Naive thymus-derived CD4-positive, alpha-beta T cell (primary cell): ENCODE measurements at regions not wholly inside any gene's neighbourhood (a gene's known extent, or its start where the extent isn't known, plus 50 kb on each side); places are given as distances from the start of the nearest gene placed in this dataset.

Experiments
- ATAC-seq: fragments of 150-1000 bp; cut with Tn5 transposase; 2 replicates; pipeline ENCODE4 v1.10.0; 2021; ENCODE audit warnings: mild to moderate bottlenecking, moderate library complexity
- CTCF ChIA-PET: fragments of 350-600 bp; sonication (Branson Sonifier 250); formaldehyde crosslinking; loops from one replicate; lab custom pipeline; 2021; ENCODE audit warnings: antibody characterized with exemption; lab: Charles Lee
- POLR2A ChIA-PET: fragments of 350-600 bp; sonication (Branson Sonifier 250); formaldehyde crosslinking; loops from one replicate; lab custom pipeline; 2021; ENCODE audit warnings: antibody characterized with exemption, inconsistent platforms; lab: Charles Lee
- DNase-seq, 9 donors: peaks; one replicate each; pipeline versions ENCODE4 v3.0.0 to v3.0.0-alpha.2; 2020 to 2022; ENCODE audit warnings: mixed read lengths in 1 of 9
- H3K27ac ChIP-seq: one replicate; pipeline ENCODE4 v1.7.0; 2013; ENCODE audit warnings: mild to moderate bottlenecking, low read depth, low read length, moderate library complexity
- H3K27me3 ChIP-seq, 2 donors: one replicate each; pipeline ENCODE4 v1.7.0; 2013; ENCODE audit warnings: low read length in 2 of 2, mild to moderate bottlenecking in 2 of 2, moderate library complexity in 2 of 2; ENCODE audit not compliant: control insufficient read depth in 2 of 2, insufficient read depth in 2 of 2
- H3K36me3 ChIP-seq, 3 experiments: 1 replicate in 2 of 3; 2 replicates in 1 of 3; pipeline ENCODE4 v1.7.0; 2013; ENCODE audit warnings: low read length in 3 of 3, mild to moderate bottlenecking in 3 of 3, moderate library complexity in 1 of 3; ENCODE audit not compliant: insufficient read depth in 3 of 3, control insufficient read depth in 2 of 3
- H3K4me1 ChIP-seq, 2 donors: one replicate each; pipeline ENCODE4 v1.7.0; 2013; ENCODE audit warnings: low read length in 2 of 2, mild to moderate bottlenecking in 2 of 2, moderate library complexity in 1 of 2; ENCODE audit not compliant: control insufficient read depth in 2 of 2, insufficient read depth in 2 of 2
- H3K4me3 ChIP-seq: 2 replicates; pipeline ENCODE4 v1.7.0; 2013; ENCODE audit warnings: mild to moderate bottlenecking, low read length
- H3K9me3 ChIP-seq, 3 experiments: 1 replicate in 2 of 3; 2 replicates in 1 of 3; pipeline ENCODE4 v1.7.0; 2013; ENCODE audit warnings: low read length in 3 of 3; ENCODE audit not compliant: control insufficient read depth in 2 of 3
- H3K27ac Mint-ChIP-seq, 9 donors: one replicate each; pipeline ENCODE4 v1.8.0; 2020 to 2022; ENCODE audit warnings: mixed read lengths in 9 of 9, mild to moderate bottlenecking in 8 of 9, moderate library complexity in 5 of 9, inconsistent platforms in 2 of 9
- H3K27me3 Mint-ChIP-seq, 5 donors: one replicate each; pipeline ENCODE4 v1.8.0; 2021 to 2022; ENCODE audit warnings: mixed read lengths in 5 of 5, mild to moderate bottlenecking in 1 of 5
- H3K36me3 Mint-ChIP-seq, 5 donors: one replicate each; pipeline ENCODE4 v1.8.0; 2020 to 2022; ENCODE audit warnings: mixed read lengths in 5 of 5, mild to moderate bottlenecking in 3 of 5, inconsistent platforms in 1 of 5
- H3K4me1 Mint-ChIP-seq, 7 donors: one replicate each; pipeline ENCODE4 v1.8.0; 2020 to 2022; ENCODE audit warnings: mixed read lengths in 7 of 7, mild to moderate bottlenecking in 3 of 7, inconsistent platforms in 1 of 7
- H3K4me3 Mint-ChIP-seq, 10 donors: one replicate each; pipeline ENCODE4 v1.8.0; 2020 to 2022; ENCODE audit warnings: mild to moderate bottlenecking in 10 of 10, mixed read lengths in 10 of 10, moderate library complexity in 6 of 10, inconsistent platforms in 2 of 10
- H3K9me3 Mint-ChIP-seq, 11 donors: one replicate each; pipeline ENCODE4 v1.8.0; 2020 to 2022; ENCODE audit warnings: mixed read lengths in 11 of 11, mild to moderate bottlenecking in 4 of 11, inconsistent platforms in 1 of 11, moderate library complexity in 1 of 11
- intact Hi-C, 2 donors: fragments of 100-400 bp; cut with micrococcal nuclease; formaldehyde crosslinking; loops; one replicate each; pipeline ENCODE4 v1.15.1; 2023

DNA sequence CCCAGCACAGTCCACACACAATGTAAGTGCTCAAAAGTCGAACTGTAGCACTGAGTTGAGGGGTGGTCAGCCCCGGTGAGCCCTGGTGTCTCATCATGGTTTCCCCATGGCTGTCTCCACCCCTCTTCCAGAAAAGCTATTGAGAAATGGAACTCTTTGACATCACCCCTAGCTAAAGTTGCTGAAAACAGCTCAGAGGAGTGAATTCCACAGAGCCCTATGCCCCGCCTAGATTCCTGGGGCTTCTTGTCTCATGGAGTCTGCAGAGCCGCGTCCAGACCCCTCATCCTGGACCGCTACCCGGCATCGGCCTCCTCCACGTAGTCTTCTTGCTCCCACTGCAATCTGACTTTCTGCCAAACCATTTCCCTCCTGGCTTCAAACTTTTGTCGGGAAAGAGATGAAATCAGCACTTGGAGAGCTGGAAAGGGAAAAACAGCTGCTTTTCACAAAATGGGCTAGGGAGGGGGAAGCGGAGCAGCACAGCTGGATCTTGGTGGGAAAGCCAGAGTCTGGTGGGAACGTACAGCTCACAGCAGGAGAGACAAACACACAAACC is 132.2 kb downstream of the SNX5 start:
- Histone ChIP-seq H3K4me1 (no peaks in the 10 kb centered on the region), H3K9me3 (no peaks in the 10 kb centered on the region), H3K27ac (no peak overlapping the region), H3K4me3 (no peak overlapping the region), H3K36me3 (no peaks in the 10 kb centered on the region), H3K27me3 (no peaks in the 10 kb centered on the region)
- H3K36me3 Mint-ChIP-seq = peaks cover 0 to 1% (median 0%) of the 10 kb centered on the region in 5 donors
- peaks cover 0 to 3% (median 0%) of the 10 kb centered on the region in 11 donors for H3K9me3 Mint-ChIP-seq
- intact Hi-C loops = no loop called here
- ChIA-PET CTCF (interaction anchor here (0.7 kb wide), 1 partner anchor 154 kb away, joined by 3 read pairs; the partner anchor contains the start of gene RRBP1), POLR2A (no interaction called here)
- no peak for ATAC-seq
- H3K4me1 Mint-ChIP-seq = peaks cover 0 to 2% (median 0%) of the 10 kb centered on the region in 7 donors
- H3K27ac Mint-ChIP-seq = no peak overlapping the region
- no peak overlapping the region for H3K4me3 Mint-ChIP-seq
- H3K27me3 Mint-ChIP-seq = peaks cover 0 to 5% (median 0%) of the 10 kb centered on the region in 5 donors
- DNase-seq = no peak

DNA sequence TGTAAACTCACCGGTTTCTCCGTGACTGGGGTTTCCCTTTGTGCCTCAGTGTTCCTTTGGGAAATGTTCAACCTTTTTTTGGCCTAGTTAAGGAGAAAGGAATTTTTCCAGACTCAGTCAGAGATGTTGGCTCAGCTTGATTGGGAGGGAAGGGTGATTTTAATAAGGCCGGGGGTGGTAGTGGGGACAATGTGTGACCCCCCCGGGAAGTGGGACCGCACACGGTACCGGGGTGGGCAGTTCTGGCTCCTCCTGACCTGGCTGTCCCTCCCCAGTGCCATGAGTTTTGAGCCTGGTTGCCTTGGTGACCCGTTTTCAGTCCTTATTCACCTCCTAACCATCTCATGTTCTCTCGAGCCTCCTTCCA is 132.7 kb downstream of the SNX5 start:
- no peak for ATAC-seq
- Histone ChIP-seq H3K4me1 (no peaks in the 10 kb centered on the region), H3K27me3 (no peaks in the 10 kb centered on the region), H3K4me3 (no peak overlapping the region), H3K36me3 (no peaks in the 10 kb centered on the region), H3K9me3 (no peaks in the 10 kb centered on the region), H3K27ac (no peak overlapping the region)
- Mint-ChIP-seq H3K27ac (no peak overlapping the region), H3K36me3 (no peaks in the 10 kb centered on the region), H3K27me3 (peaks cover 0 to 3% (median 0%) of the 10 kb centered on the region in 5 donors), H3K4me1 (peaks cover 0 to 2% (median 0%) of the 10 kb centered on the region in 7 donors), H3K4me3 (no peak overlapping the region), H3K9me3 (peaks cover 0 to 3% (median 0%) of the 10 kb centered on the region in 11 donors)
- ChIA-PET POLR2A (no interaction called here), CTCF (interaction anchor here (0.7 kb wide), 1 partner anchor 154 kb away, joined by 3 read pairs; the partner anchor contains the start of gene RRBP1)
- DNase-seq = no peak
- intact Hi-C loops = no loop called here

DNA sequence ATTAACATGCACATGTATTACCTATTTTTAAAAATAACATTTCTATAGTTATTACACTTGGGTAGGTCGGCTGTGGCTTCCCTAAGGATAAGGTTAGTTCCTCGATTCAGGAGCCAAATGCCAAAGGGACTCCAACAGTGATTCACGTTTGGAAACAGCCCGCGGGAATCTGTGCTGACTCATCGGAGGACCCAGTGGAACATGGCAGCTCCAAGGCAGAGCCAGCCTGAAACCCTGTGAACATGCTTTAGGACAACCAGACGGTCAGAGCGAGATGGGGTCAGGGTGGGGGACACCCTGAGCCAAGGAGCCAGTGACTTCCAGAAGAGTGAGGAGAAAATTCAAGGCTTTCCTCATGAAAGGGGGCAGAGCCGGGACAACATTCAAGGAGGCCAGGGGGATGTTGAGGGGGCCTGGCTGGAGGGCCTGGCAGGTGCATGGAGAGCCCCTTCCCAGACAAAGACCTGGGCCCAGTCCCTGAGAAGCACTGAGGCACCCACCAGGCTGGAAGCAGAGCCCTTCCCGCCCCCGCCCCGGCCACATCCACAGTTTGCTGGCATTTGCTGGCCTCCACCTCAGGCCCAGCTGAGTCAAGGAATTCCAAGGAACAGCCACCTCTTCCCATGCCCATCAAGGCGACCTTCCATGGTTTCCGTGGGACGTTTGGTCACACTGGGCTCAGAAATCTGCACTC is 133.2 kb downstream of the SNX5 start:
- POLR2A ChIA-PET = no interaction called here
- H3K36me3 Mint-ChIP-seq = no peaks in the 10 kb centered on the region
- intact Hi-C loops = no loop called here

DNA sequence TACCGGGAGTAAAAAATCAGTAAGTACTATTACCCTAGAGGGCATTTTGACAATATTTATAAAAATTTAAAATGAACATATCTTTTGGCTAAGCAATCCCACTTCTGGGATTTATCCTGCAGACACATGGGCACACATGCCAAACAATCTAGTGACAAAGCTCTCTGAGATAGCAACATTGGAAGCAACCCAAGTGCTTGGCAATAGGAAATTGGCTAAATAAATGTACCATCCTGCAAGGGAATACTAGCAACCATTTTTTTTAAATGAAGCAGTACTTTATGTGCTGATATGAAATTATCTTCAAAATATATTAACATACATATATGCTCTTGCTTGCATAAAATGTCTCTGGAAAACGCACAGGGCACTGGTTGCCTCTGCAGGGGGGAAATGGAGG is 133.8 kb downstream of the SNX5 start:
- ATAC-seq (no peak), DNase-seq (no peak)
- no peaks in the 10 kb centered on the region for H3K27me3 ChIP-seq
- intact Hi-C loops = no loop called here
- no peak overlapping the region for H3K27ac Mint-ChIP-seq
- H3K27me3 Mint-ChIP-seq = peaks cover 0 to 3% (median 0%) of the 10 kb centered on the region in 5 donors
- H3K9me3 ChIP-seq = no peaks in the 10 kb centered on the region
- no peaks in the 10 kb centered on the region for H3K4me1 ChIP-seq
- CTCF ChIA-PET = no interaction called here
- H3K4me1 Mint-ChIP-seq = peaks cover 0 to 2% (median 0%) of the 10 kb centered on the region in 7 donors
- H3K4me3 ChIP-seq = no peak overlapping the region
- peaks cover 0 to 1% (median 0%) of the 10 kb centered on the region in 11 donors for H3K9me3 Mint-ChIP-seq
- H3K36me3 ChIP-seq = no peaks in the 10 kb centered on the region
- H3K27ac ChIP-seq = no peak overlapping the region
- POLR2A ChIA-PET = no interaction called here
- no peaks in the 10 kb centered on the region for H3K36me3 Mint-ChIP-seq
- no peak overlapping the region for H3K4me3 Mint-ChIP-seq

More for the DNA sequence above, 133.2 kb downstream of the SNX5 start:
- H3K27me3 Mint-ChIP-seq = peaks cover 0 to 3% (median 0%) of the 10 kb centered on the region in 5 donors
- H3K4me1 ChIP-seq = no peaks in the 10 kb centered on the region
- CTCF ChIA-PET = no interaction called here
- DNase-seq (no peak), ATAC-seq (no peak)
- no peaks in the 10 kb centered on the region for H3K27me3 ChIP-seq
- no peak overlapping the region for H3K4me3 Mint-ChIP-seq
- peaks cover 0 to 2% (median 0%) of the 10 kb centered on the region in 7 donors for H3K4me1 Mint-ChIP-seq
- no peaks in the 10 kb centered on the region for H3K36me3 ChIP-seq
- no peaks in the 10 kb centered on the region for H3K9me3 ChIP-seq
- H3K27ac Mint-ChIP-seq = no peak overlapping the region
- H3K27ac ChIP-seq = no peak overlapping the region
- peaks cover 0 to 3% (median 0%) of the 10 kb centered on the region in 11 donors for H3K9me3 Mint-ChIP-seq
- H3K4me3 ChIP-seq = no peak overlapping the region

DNA sequence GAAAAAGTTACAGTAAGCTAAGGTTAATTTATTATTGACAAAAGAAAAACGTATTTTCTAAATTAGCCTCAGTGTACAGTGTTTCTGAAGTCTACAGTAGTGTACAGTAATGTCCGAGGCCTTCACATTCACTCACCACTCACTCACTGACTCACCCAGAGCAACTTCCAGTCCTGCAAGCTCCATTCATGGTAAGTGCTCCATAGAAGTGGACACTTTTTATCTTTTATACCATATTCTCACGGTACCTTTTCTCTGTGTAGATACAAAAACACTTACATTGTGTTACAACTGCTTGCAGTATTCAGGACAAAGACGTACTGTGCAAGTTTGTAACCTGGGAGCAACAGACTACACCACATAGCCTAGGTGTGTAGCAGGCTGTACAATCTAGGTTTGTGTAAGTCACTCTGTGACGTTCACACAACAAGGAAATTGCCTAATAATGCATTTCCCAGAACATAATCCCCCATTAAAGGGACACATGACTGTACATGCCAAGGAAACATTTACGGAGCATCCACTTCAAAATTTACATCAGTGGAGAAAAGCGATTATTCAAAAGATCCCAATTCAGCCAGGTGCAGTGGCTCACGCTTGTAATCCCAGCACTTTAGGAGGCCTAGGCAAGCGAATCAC is 133.4 kb downstream of the BANF2 start:
- DNase-seq (no peak), ATAC-seq (no peak)
- no peaks in the 10 kb centered on the region for H3K4me1 ChIP-seq
- no peak overlapping the region for H3K27ac Mint-ChIP-seq
- intact Hi-C loops = no loop called here
- no peaks in the 10 kb centered on the region for H3K4me1 Mint-ChIP-seq
- H3K27ac ChIP-seq = no peak overlapping the region
- H3K4me3 Mint-ChIP-seq = no peak overlapping the region
- H3K27me3 Mint-ChIP-seq = no peaks in the 10 kb centered on the region
- H3K36me3 Mint-ChIP-seq = no peaks in the 10 kb centered on the region
- H3K27me3 ChIP-seq = no peaks in the 10 kb centered on the region
- peaks cover 0 to 1% (median 0%) of the 10 kb centered on the region in 11 donors for H3K9me3 Mint-ChIP-seq
- ChIA-PET CTCF (interaction anchor here (0.7 kb wide), 1 partner anchor 15 kb away, joined by 6 read pairs; no protein-coding TSS in a partner anchor), POLR2A (no interaction called here)
- no peaks in the 10 kb centered on the region for H3K9me3 ChIP-seq
- no peaks in the 10 kb centered on the region for H3K36me3 ChIP-seq
- H3K4me3 ChIP-seq = no peak overlapping the region

DNA sequence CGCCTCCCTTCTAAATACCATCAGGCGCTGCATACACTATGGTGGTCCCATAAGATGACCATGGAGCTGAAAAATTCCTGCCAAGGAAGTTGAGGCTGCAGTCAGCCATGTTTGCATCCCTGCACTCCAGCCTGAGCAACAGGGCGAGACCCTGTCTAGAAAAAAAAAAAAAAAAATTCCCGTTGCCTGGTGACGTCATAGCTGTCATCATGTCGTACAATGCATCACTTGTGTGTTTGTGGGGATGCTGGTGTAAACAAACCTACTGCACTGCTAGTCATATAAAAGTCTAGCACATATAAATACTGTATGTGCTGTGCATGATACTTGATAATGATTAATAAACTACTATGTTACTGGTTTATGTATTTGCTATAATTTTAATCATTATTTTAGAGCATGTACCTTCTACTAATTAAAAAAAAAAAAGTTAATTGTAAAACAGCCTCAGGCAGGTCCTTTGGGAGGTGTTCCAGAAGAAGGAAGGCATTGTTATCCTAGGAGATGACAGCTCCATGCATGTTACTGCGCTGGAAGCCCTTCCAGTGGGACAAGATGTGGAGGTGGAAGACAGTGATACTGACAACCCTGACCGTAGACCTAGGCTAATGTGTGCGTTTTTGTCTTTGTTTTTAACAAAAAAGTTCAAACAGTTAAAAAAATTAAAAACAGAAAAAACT is 132.6 kb downstream of the BANF2 start:
- Mint-ChIP-seq H3K27ac (no peak overlapping the region), H3K4me1 (no peaks in the 10 kb centered on the region), H3K36me3 (no peaks in the 10 kb centered on the region), H3K4me3 (no peak overlapping the region), H3K9me3 (peaks cover 0 to 1% (median 0%) of the 10 kb centered on the region in 11 donors), H3K27me3 (no peaks in the 10 kb centered on the region)
- Histone ChIP-seq H3K4me3 (no peak overlapping the region), H3K27me3 (peaks cover 0 to under 1% of the 10 kb centered on the region in 2 donors), H3K9me3 (no peaks in the 10 kb centered on the region), H3K36me3 (no peaks in the 10 kb centered on the region), H3K27ac (no peak overlapping the region), H3K4me1 (no peaks in the 10 kb centered on the region)
- ChIA-PET CTCF (interaction anchor here (0.7 kb wide), 1 partner anchor 14 kb away, joined by 6 read pairs; no protein-coding TSS in a partner anchor), POLR2A (no interaction called here)
- ATAC-seq = no peak
- no peak for DNase-seq
- intact Hi-C loops = no loop called here
